K562 (cell line): ENCODE measurements at regions not wholly inside any gene's neighbourhood (a gene's known extent, or its start where the extent isn't known, plus 50 kb on each side); places are given as distances from the start of the nearest gene placed in this dataset.

Experiments
- CC2D1A ChIP-seq: fragments of 450-650 bp; IDR thresholded peaks from 2 replicates; pipeline ENCODE4 v1.6.1; 2017; ENCODE audit warnings: mild to moderate bottlenecking
- DIDO1 ChIP-seq: fragments of 450-650 bp; IDR thresholded peaks from 2 replicates; pipeline ENCODE4 v1.6.1; 2016; ENCODE audit warnings: low read depth, missing biosample characterization, missing genetic modification characterization
- DPF2 ChIP-seq: fragments of 450-650 bp; IDR thresholded peaks from 2 replicates; pipeline ENCODE4 v1.6.1; 2016
- EWSR1 ChIP-seq: fragments of 450-650 bp; IDR thresholded peaks from 2 replicates; pipeline ENCODE4 v1.6.1; 2018; ENCODE audit warnings: borderline replicate concordance, mild to moderate bottlenecking, low read depth, moderate library complexity; ENCODE audit not compliant: partially characterized antibody
- GATA2 ChIP-seq: sonication (generic); formaldehyde crosslinking; IDR thresholded peaks from 2 replicates; pipeline ENCODE4 v1.4.0; 2020; ENCODE audit warnings: mild to moderate bottlenecking, missing genetic modification reagents
- JUND ChIP-seq, 2 experiments: IDR thresholded peaks; 2 replicates in 1 of 2; 3 replicates in 1 of 2; pipeline ENCODE4 v1.6.1; 2011; ENCODE audit warnings: borderline replicate concordance in 2 of 2, low read depth in 2 of 2, low read length in 2 of 2, improper control_type of control experiment in 1 of 2, missing biosample characterization in 1 of 2, missing genetic modification characterization in 1 of 2, missing genetic modification reagents in 1 of 2
- LCOR ChIP-seq: sonication (generic); formaldehyde crosslinking; IDR thresholded peaks from 2 replicates; pipeline ENCODE4 v1.8.0; 2022; ENCODE audit warnings: mild to moderate bottlenecking, missing genetic modification reagents
- MCM7 ChIP-seq, 2 experiments: fragments of 450-650 bp; IDR thresholded peaks; 2 replicates each; pipeline ENCODE4 v1.6.1; 2016 to 2018
- NFIC ChIP-seq: fragments of 450-650 bp; IDR thresholded peaks from 2 replicates; pipeline ENCODE4 v1.6.1; 2017; ENCODE audit warnings: mild to moderate bottlenecking, inconsistent platforms
- PCBP2 ChIP-seq: fragments of 200-400 bp; formaldehyde crosslinking; IDR thresholded peaks from 2 replicates; pipeline ENCODE4 v1.6.1; 2018; ENCODE audit warnings: low read length, low read depth, mild to moderate bottlenecking, moderate library complexity; ENCODE audit not compliant: poor library complexity, severe bottlenecking
- SAFB ChIP-seq: fragments of 200-400 bp; formaldehyde crosslinking; IDR thresholded peaks from 2 replicates; pipeline ENCODE4 v1.6.1; 2017; ENCODE audit warnings: low read depth, low read length, borderline replicate concordance
- ZC3H4 ChIP-seq: sonication (generic); formaldehyde crosslinking; IDR thresholded peaks from 2 replicates; pipeline ENCODE4 v1.9.0; 2021; ENCODE audit warnings: missing genetic modification reagents, borderline replicate concordance
- ZNF175 ChIP-seq: fragments of 200-800 bp; sonication (Bioruptor generic); IDR thresholded peaks from 2 replicates; pipeline ENCODE4 v1.6.1; 2016; ENCODE audit warnings: low read depth, mild to moderate bottlenecking, missing genetic modification characterization, missing compliant biosample characterization
- ZNF316 ChIP-seq: fragments of 450-650 bp; IDR thresholded peaks from 2 replicates; pipeline ENCODE4 v1.6.1; 2016
- ZNF785 ChIP-seq: fragments of 250-450 bp; sonication (Bioruptor Pico); IDR thresholded peaks from 2 replicates; pipeline ENCODE4 v1.4.0; 2020; ENCODE audit warnings: mild to moderate bottlenecking
- TF ChIP-seq, protein P1 (sequence below), 2 experiments: fragments of 450-650 bp; IDR thresholded peaks; 2 replicates each; pipeline ENCODE4 v1.6.1; 2018; ENCODE audit warnings: mild to moderate bottlenecking in 2 of 2, low read depth in 1 of 2; ENCODE audit not compliant: partially characterized antibody in 2 of 2
- TF ChIP-seq, protein P2 (sequence below): fragments of 450-650 bp; IDR thresholded peaks from 2 replicates; pipeline ENCODE4 v1.6.1; 2017; ENCODE audit warnings: mild to moderate bottlenecking, moderate library complexity
- TF ChIP-seq, protein P3 (sequence below), 2 experiments: IDR thresholded peaks in 1 of 2; conservative IDR thresholded peaks in 1 of 2; 2 replicates each; pipeline ENCODE4 v1.6.1; 2016; ENCODE audit warnings: low read depth in 2 of 2, mild to moderate bottlenecking in 1 of 2, missing compliant biosample characterization in 1 of 2, missing genetic modification characterization in 1 of 2, moderate library complexity in 1 of 2
- TF ChIP-seq, protein P4 (sequence below): fragments of 450-650 bp; IDR thresholded peaks from 2 replicates; pipeline ENCODE4 v1.6.1; 2016; ENCODE audit warnings: antibody characterized with exemption

DNA sequence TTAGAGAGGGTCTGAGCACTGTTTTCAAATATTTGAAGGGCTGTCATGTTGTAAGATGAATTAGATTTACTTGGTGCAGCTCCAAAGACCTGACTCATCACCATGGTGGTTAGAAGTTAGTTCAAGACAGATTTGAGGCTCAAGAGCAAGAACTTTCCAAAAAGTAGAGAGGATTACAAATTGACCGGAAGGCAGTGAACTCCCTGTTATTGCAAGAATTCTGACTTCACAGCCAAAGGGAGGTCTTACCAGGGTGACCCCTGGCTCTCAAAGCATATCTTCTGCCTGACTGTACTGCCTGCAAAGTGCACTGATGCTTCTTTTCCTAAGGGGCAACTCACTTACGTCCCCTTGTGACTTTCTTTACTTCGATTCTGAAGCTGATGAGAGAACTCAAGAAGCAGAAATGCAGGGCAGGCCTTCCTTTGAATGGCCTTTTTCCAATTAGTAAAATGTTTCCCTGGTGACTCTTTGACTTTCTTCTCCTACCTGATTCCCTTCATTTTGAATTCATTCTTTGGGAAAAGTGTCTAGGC, 86.4 kb downstream of the NAV1 start (continued):
- TF ChIP-seq, protein P1, sequence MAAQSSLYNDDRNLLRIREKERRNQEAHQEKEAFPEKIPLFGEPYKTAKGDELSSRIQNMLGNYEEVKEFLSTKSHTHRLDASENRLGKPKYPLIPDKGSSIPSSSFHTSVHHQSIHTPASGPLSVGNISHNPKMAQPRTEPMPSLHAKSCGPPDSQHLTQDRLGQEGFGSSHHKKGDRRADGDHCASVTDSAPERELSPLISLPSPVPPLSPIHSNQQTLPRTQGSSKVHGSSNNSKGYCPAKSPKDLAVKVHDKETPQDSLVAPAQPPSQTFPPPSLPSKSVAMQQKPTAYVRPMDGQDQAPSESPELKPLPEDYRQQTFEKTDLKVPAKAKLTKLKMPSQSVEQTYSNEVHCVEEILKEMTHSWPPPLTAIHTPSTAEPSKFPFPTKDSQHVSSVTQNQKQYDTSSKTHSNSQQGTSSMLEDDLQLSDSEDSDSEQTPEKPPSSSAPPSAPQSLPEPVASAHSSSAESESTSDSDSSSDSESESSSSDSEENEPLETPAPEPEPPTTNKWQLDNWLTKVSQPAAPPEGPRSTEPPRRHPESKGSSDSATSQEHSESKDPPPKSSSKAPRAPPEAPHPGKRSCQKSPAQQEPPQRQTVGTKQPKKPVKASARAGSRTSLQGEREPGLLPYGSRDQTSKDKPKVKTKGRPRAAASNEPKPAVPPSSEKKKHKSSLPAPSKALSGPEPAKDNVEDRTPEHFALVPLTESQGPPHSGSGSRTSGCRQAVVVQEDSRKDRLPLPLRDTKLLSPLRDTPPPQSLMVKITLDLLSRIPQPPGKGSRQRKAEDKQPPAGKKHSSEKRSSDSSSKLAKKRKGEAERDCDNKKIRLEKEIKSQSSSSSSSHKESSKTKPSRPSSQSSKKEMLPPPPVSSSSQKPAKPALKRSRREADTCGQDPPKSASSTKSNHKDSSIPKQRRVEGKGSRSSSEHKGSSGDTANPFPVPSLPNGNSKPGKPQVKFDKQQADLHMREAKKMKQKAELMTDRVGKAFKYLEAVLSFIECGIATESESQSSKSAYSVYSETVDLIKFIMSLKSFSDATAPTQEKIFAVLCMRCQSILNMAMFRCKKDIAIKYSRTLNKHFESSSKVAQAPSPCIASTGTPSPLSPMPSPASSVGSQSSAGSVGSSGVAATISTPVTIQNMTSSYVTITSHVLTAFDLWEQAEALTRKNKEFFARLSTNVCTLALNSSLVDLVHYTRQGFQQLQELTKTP (IDR thresholded peaks at IDR 0.05; ENCODE audit: low read depth in 1 of 2, partially characterized antibody in 2 of 2) = no peak
- no peak for TF ChIP-seq PCBP2
- TF ChIP-seq MCM7 (IDR thresholded peaks at IDR 0.05) = no peak
- TF ChIP-seq JUND (IDR thresholded peaks at IDR 0.05; ENCODE audit: borderline replicate concordance, low read depth, low read length) = 0 out of 2 replicates have a peak, but pooled peaks have one; percentile 64
- peak; percentile 76; the same call in 2 of the 3 replicates for TF ChIP-seq JUND (tag; IDR thresholded peaks at IDR 0.05; ENCODE audit: borderline replicate concordance, low read depth, low read length)
- TF ChIP-seq ZNF175 = peak; percentile 26; the same call in 1 of the 2 replicates
- no peak for TF ChIP-seq SAFB
- no peak for TF ChIP-seq DIDO1 (tag)
- no peak for TF ChIP-seq LCOR (CRISPR knock-in tag)
- TF ChIP-seq GATA2 (CRISPR knock-in tag) = no peak
- peak; percentile 84 for TF ChIP-seq ZNF316
- TF ChIP-seq, protein P2, sequence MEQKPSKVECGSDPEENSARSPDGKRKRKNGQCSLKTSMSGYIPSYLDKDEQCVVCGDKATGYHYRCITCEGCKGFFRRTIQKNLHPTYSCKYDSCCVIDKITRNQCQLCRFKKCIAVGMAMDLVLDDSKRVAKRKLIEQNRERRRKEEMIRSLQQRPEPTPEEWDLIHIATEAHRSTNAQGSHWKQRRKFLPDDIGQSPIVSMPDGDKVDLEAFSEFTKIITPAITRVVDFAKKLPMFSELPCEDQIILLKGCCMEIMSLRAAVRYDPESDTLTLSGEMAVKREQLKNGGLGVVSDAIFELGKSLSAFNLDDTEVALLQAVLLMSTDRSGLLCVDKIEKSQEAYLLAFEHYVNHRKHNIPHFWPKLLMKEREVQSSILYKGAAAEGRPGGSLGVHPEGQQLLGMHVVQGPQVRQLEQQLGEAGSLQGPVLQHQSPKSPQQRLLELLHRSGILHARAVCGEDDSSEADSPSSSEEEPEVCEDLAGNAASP = no peak
- TF ChIP-seq NFIC = peak; percentile 68
- peak; percentile 36; the same call in 1 of the 2 replicates for TF ChIP-seq DPF2
- no peak for TF ChIP-seq ZNF785 (CRISPR knock-in tag)
- TF ChIP-seq, protein P3, sequence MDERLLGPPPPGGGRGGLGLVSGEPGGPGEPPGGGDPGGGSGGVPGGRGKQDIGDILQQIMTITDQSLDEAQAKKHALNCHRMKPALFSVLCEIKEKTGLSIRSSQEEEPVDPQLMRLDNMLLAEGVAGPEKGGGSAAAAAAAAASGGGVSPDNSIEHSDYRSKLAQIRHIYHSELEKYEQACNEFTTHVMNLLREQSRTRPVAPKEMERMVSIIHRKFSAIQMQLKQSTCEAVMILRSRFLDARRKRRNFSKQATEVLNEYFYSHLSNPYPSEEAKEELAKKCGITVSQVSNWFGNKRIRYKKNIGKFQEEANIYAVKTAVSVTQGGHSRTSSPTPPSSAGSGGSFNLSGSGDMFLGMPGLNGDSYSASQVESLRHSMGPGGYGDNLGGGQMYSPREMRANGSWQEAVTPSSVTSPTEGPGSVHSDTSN (CRISPR knock-in tag; IDR thresholded peaks at IDR 0.05; ENCODE audit: low read depth) = no peak
- TF ChIP-seq, protein P3 (tag; conservative IDR thresholded peaks at IDR 0.05; ENCODE audit: low read depth) = peak; percentile 92
- no peak for TF ChIP-seq EWSR1
- TF ChIP-seq, protein P4, sequence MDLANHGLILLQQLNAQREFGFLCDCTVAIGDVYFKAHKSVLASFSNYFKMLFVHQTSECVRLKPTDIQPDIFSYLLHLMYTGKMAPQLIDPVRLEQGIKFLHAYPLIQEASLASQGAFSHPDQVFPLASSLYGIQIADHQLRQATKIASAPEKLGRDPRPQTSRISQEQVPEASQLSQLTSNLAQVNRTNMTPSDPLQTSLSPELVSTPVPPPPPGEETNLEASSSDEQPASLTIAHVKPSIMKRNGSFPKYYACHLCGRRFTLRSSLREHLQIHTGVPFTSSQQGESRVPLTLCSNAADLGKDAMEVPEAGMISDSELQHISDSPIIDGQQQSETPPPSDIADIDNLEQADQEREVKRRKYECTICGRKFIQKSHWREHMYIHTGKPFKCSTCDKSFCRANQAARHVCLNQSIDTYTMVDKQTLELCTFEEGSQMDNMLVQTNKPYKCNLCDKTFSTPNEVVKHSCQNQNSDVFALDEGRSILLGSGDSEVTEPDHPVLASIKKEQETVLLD = no peak
- no peak for TF ChIP-seq ZC3H4 (CRISPR knock-in tag)
- no peak for TF ChIP-seq CC2D1A
